Glutamatergic neuron (in vitro differentiated cells): ENCODE measurements at regions not wholly inside any gene's neighbourhood (a gene's known extent, or its start where the extent isn't known, plus 50 kb on each side); places are given as distances from the start of the nearest gene placed in this dataset.

Experiments used
- DNase-seq: peaks from one replicate; pipeline ENCODE4 v3.0.0; 2022
- H3K27ac Mint-ChIP-seq: one replicate; pipeline ENCODE4 v1.8.0; 2020; ENCODE audit warnings: mild to moderate bottlenecking, mixed read lengths, inconsistent platforms; ENCODE audit not compliant: unreplicated experiment
- H3K27me3 Mint-ChIP-seq: one replicate; pipeline ENCODE4 v1.8.0; 2020; ENCODE audit warnings: mild to moderate bottlenecking, moderate library complexity, mixed read lengths, inconsistent platforms; ENCODE audit not compliant: unreplicated experiment
- H3K36me3 Mint-ChIP-seq: one replicate; pipeline ENCODE4 v1.8.0; 2020; ENCODE audit warnings: mild to moderate bottlenecking, mixed read lengths, inconsistent platforms; ENCODE audit not compliant: unreplicated experiment
- H3K4me1 Mint-ChIP-seq: one replicate; pipeline ENCODE4 v1.8.0; 2020; ENCODE audit warnings: mild to moderate bottlenecking, low read depth, mixed read lengths, inconsistent platforms; ENCODE audit not compliant: unreplicated experiment
- H3K4me3 Mint-ChIP-seq: one replicate; pipeline ENCODE4 v1.8.0; 2020; ENCODE audit warnings: mild to moderate bottlenecking, mixed read lengths, inconsistent platforms; ENCODE audit not compliant: unreplicated experiment
- H3K9me3 Mint-ChIP-seq: one replicate; pipeline ENCODE4 v1.8.0; 2020; ENCODE audit warnings: mild to moderate bottlenecking, moderate library complexity, mixed read lengths, inconsistent platforms; ENCODE audit not compliant: unreplicated experiment
- CTCF ChIP-seq: fragments of 200-600 bp; sonication (generic); IDR thresholded peaks from one replicate; pipeline ENCODE4 v1.5.0; 2021; ENCODE audit not compliant: partially characterized antibody, unreplicated experiment

GRCh38 chr3:177642804-177643125 lies 445.5 kb upstream of the TBL1XR1 start:
- TF ChIP-seq CTCF, result no peak
- no peak for DNase-seq
- H3K4me3 Mint-ChIP-seq, result no peak overlapping the region
- no peak overlapping the region for H3K27ac Mint-ChIP-seq
- peaks cover 2% of the 10 kb centered on the region for H3K9me3 Mint-ChIP-seq
- no peaks in the 10 kb centered on the region for H3K36me3 Mint-ChIP-seq
- peaks cover 1% of the 10 kb centered on the region for H3K27me3 Mint-ChIP-seq
- peaks cover 6% of the 10 kb centered on the region for H3K4me1 Mint-ChIP-seq

- Mint-ChIP-seq H3K9me3 (peaks cover 2% of the 10 kb centered on the region), H3K4me3 (no peak overlapping the region), H3K27ac (no peak overlapping the region), H3K27me3 (no peaks in the 10 kb centered on the region), H3K36me3 (no peaks in the 10 kb centered on the region), H3K4me1 (peaks cover 5% of the 10 kb centered on the region)
- no peak for TF ChIP-seq CTCF
- DNase-seq, result no peak
Observed at GRCh38 chr3:177646749-177647148, 449.5 kb upstream of the TBL1XR1 start.

- no peaks in the 10 kb centered on the region for H3K27me3 Mint-ChIP-seq
- H3K4me1 Mint-ChIP-seq, result peaks cover 2% of the 10 kb centered on the region
- no peak for DNase-seq
- no peak overlapping the region for H3K27ac Mint-ChIP-seq
- H3K9me3 Mint-ChIP-seq, result no peaks in the 10 kb centered on the region
- H3K36me3 Mint-ChIP-seq, result no peaks in the 10 kb centered on the region
- H3K4me3 Mint-ChIP-seq, result no peak overlapping the region
- TF ChIP-seq CTCF, result no peak
Observed at GRCh38 chr3:177647341-177647740, 450.1 kb upstream of the TBL1XR1 start.

- no peaks in the 10 kb centered on the region for H3K36me3 Mint-ChIP-seq
- H3K4me3 Mint-ChIP-seq, result no peak overlapping the region
- no peaks in the 10 kb centered on the region for H3K9me3 Mint-ChIP-seq
- no peaks in the 10 kb centered on the region for H3K27me3 Mint-ChIP-seq
- H3K27ac Mint-ChIP-seq, result no peak overlapping the region
- TF ChIP-seq CTCF, result no peak
- no peak for DNase-seq
- H3K4me1 Mint-ChIP-seq, result no peaks in the 10 kb centered on the region
Observed at GRCh38 chr3:177647876-177648275, 450.6 kb upstream of the TBL1XR1 start.

GRCh38 chr3:177652556-177653291 lies 455.4 kb upstream of the TBL1XR1 start:
- Mint-ChIP-seq H3K9me3 (no peaks in the 10 kb centered on the region), H3K4me3 (no peak overlapping the region), H3K27ac (no peak overlapping the region), H3K27me3 (no peaks in the 10 kb centered on the region), H3K4me1 (no peaks in the 10 kb centered on the region), H3K36me3 (peaks cover 4% of the 10 kb centered on the region)
- no peak for DNase-seq
- TF ChIP-seq CTCF, result no peak
